ENCODE measurements at regions not wholly inside any gene's neighbourhood (a gene's known extent, or its start where the extent isn't known, plus 50 kb on each side); places are given as distances from the start of the nearest gene placed in this dataset.
"Not testable (repeated sequence)": the region's sequence is repeated elsewhere in the genome, so short reads cannot be mapped to it uniquely, and the experiment has no call there.

DNA sequence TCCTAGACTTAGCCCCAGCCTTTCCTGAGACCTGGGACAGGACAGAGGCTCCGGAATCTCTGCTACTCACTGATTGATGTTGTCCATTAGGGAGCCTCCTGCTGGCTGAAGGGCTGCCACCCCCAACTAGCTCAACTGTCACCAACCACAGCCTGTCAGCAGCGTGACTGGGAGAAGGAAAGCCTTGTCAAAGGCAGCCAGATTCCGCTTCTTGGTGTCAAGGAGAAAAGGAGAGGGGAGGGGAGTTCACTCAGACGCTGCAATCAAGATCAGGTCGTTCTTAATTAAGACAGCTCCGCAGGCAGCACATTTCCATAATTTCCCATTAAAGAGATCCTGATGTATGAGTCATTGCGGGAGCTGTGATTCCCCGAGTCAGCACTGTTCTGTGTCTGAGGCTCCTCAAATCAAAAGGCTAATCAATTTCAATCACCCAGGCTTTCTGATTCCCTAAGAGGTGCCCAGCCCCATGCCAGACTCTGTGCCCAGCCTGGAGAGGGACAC is 152.8 kb upstream of the ZBED5 start:
- DNase-seq = peak in 17 of 51 donors; percentile 1 to 36 (median 9)

DNA sequence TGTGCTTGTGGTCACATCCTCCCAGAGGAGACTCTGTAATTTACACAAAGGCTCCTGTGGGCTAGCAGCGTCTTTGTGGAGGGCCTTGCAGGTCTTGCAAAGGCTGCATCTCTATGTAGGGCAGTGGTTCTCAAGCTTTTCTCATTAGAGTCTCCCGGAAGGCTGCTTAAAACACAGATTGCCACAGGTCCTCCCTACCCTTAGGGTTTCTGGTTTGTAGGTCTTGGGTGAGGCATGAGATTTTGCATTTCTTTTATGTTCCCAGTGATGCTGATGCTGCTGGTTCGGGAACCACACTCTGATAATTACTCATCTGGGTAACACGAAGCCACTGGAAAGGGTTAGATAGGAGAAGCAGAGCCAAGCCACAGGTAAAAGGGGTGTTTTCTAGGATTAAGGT is 151.3 kb upstream of the ZBED5 start:
- DNase-seq = no peak

- DNase-seq = no peak
Measured at GRCh38 chr11:11004069-11004468, 146.2 kb upstream of the ZBED5 start.

DNA sequence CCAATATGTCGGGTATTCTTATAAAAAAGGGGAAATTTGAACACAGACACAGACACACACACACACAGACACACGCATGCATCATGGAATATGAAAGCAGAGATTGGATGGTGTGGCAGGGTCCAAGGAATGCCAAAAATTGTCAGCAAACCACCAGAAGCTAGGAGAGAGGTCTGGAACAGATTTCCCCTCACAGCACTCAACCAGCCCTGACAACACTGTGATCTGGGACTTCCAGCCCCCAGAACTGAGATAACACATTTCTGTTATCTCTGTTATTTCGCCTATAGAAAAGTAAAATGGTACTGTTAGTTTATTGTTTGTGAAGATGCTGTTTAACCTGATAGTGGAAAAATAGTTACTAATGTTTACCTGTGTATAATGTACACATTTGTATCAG is 145.4 kb upstream of the ZBED5 start:
- no peak for DNase-seq

- DNase-seq = no peak
Measured at GRCh38 chr11:11000579-11001283, 142.9 kb upstream of the ZBED5 start.

DNA sequence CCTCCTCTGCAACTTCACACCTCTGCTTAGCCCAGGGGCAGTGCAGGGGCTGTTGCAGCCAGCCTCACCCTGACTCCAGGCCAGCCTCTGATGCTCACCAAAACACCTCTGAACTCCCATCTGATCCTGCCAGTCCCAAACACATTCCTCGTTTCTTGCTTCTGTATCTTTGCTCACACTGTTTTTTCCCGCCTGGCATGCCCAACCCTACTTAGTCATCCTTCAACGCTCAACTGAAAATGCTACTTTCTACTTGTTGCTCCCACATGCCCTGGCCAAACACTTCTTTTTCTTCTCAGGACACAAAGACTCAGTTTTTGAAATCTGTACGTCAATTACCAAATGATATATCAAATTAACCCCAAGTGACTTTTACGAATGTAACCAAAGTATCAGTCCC is 140.8 kb upstream of the ZBED5 start:
- no peak for DNase-seq

GRCh38 chr11:10996678-10997077 is 138.8 kb upstream of the ZBED5 start:
- no peak for DNase-seq

DNA sequence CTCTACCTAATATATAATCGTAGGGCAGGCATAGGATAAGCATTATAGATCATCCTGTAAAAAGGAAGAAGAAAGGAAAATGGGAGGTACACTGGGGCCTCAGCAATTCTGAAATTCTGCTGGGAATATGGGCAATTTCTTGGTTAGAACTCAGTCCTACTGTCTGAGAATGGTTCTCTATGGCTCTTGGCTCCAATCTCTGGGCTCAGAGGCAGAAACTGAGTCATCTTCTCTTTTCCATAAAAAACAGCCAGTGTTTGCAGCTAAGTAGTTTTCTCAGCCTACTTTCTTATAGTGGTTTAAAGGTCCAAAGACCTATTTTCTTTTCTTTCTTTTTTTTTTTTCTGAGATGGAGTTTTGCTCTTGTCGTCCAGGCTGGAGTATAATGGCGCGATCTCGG is 135.8 kb upstream of the ZBED5 start:
- DNase-seq = no peak

GRCh38 chr11:10993186-10993585 is 135.3 kb upstream of the ZBED5 start:
- DNase-seq = no peak

GRCh38 chr11:10991393-10991792 is 133.5 kb upstream of the ZBED5 start:
- no peak for DNase-seq

DNA sequence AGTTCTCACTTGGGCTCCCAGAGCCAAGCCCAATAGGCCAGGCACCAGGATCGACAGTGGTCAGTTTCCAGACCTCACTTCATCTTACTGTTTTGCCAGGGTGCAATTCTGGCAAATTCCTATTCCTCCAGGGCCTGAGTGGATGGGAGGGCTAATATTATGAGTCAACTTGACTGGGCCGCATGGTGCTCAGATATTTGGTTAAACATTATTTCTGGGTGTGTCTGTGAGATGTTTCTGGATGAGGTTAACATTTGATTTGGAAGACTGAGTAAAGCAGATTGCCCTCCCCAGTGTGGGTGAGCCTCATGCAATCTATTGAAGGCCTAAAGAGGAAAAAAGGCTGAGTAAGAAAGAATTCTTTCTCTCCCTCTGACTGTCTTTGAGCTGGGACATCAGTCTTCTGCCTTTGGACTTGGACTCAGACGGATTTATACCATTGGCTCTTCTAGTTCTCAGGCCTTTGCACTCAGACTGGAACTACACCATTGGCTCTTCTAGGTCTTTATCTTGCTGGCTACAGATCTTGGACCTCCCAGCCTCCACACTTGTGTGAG is 132.9 kb upstream of the ZBED5 start:
- no peak for DNase-seq

- no peak for DNase-seq
Measured at GRCh38 chr11:10990160-10990559, 132.3 kb upstream of the ZBED5 start.

GRCh38 chr11:10986006-10986405 is 128.2 kb upstream of the ZBED5 start:
- no peak for DNase-seq

- no peak for DNase-seq
Measured at GRCh38 chr11:10984742-10985141, 126.9 kb upstream of the ZBED5 start.

- DNase-seq = no peak
Measured at GRCh38 chr11:10984250-10984649, 126.4 kb upstream of the ZBED5 start.

DNA sequence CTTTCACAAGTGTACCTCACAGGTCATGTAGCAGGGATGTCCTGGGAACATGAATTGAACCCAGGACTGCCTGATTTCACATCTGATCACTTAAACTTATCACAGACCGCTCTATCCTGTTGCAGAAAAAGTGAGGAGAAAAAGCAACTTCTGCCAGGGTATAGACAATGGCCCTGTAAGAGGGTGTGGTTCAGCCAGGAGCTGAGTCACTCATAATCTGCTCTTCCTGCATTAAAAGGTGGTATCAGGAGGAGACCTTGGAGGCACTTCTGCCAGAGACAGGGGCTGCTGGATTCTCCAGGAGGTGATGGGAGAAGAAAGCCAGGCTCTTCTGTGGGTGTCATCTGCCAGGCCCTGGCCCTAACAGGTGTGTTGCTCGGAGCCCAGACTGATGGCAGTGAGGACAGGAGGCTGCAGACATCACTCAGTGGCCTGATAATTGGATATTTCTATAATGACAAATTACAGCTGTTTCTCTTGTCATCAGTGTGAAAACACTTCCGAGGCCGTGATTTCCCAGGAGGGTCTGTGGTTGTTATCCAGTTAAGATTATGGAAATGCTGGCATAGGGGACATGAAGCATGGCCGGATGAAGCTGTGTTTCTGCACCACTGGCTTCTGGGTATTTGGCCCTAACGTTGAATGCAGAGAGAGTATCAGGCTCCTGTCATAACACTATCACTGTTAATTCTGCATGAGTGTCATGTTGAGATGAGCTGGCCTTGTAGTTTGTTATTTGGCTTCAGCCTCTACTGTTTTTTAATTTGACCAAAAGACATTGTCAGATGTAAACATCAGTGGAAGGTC is 125.1 kb upstream of the ZBED5 start:
- DNase-seq = no peak

- DNase-seq = no peak
Measured at GRCh38 chr11:10979529-10979928, 121.7 kb upstream of the ZBED5 start.

GRCh38 chr11:10978198-10978597 is 120.3 kb upstream of the ZBED5 start:
- DNase-seq = no peak

- DNase-seq = peak in 3 of 51 donors; percentile 1 to 31 (median 10)
Measured at GRCh38 chr11:10975287-10975721, 117.5 kb upstream of the ZBED5 start.

- peak in 4 of 51 donors; percentile 2 to 37 (median 4) for DNase-seq
Measured at GRCh38 chr11:10973416-10973815, 115.6 kb upstream of the ZBED5 start.

DNA sequence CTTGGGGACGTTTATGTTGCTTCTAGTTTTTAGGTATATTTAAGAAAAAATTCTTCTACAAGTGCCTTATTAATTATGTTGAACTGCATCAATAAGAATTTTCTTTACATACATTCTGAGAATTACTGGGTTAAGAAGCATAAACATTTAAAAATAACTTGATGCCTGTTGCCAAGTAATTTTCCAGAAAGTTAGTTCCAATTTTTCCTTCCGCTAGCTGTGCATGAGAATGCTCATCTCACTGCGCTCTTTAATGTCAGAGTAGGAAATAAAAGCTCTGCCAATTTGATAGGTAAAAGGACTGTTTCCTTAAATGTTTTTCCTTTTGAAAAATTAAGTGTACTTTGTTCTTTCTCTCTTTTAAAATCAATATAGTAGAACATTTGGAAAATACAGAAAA is 113.1 kb upstream of the ZBED5 start:
- no peak for DNase-seq

- DNase-seq = no peak
Measured at GRCh38 chr11:10969387-10969786, 111.5 kb upstream of the ZBED5 start.

DNA sequence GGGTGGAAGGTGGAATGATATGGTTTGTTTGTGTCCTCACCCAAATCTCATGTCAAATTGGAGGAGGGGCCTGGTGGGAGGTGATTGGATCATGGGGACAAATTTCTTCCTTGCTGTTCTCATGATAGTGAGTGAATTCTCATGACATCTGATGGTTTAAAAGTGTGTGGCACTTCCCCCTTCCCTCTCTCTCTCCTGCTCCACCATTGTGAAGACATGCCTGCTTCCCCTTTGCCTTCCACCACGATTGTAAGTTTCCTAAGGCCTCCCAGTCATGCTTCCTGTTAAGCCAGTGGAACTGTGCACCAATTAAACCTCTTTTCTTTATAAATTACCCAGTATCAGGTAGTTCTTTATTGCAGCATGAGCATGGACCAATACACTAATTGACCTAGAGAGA is 99.0 kb upstream of the ZBED5 start:
- not testable (repeated sequence) for DNase-seq

All from hypothalamus (tissue), 51 donors.